Fibroblast of the aortic adventitia (primary cell): ENCODE measurements at regions not wholly inside any gene's neighbourhood (a gene's known extent, or its start where the extent isn't known, plus 50 kb on each side); places are given as distances from the start of the nearest gene placed in this dataset. TPM values are rescaled to one million over a fixed set of nuclear protein-coding genes. Genes with fewer than 3 reads are reported as not detected.
"Not testable (repeated sequence)": the region's sequence is repeated elsewhere in the genome, so short reads cannot be mapped to it uniquely, and the experiment has no call there.

Experiments used
- DNase-seq: peaks from one replicate; pipeline ENCODE4 v3.0.0-alpha.2; 2010; ENCODE audit warnings: low read depth
- H3K4me3 ChIP-seq: 2 replicates; pipeline ENCODE4 v1.5.1; 2011; ENCODE audit warnings: low read depth, mild to moderate bottlenecking, control low read depth, low read length, moderate library complexity
- CTCF ChIP-seq: IDR thresholded peaks from 2 replicates; pipeline ENCODE4 v1.5.1; 2011; ENCODE audit warnings: mild to moderate bottlenecking, low read length, control low read depth, inconsistent platforms; ENCODE audit not compliant: insufficient read depth
- small RNA-seq: library from RNA; depleted of rRNA; stranded (forward); fragments of <200 nt; gene quantifications from one replicate; pipeline ENCODE3, GENCODE V24; 2012

GRCh38 chr16:29094729-29095624, 110.1 kb downstream of the LAT start:
- not testable (repeated sequence) for H3K4me3 ChIP-seq, DNase-seq

GRCh38 chr16:29094325-29094724, 109.5 kb downstream of the LAT start:
- H3K4me3 ChIP-seq, DNase-seq: not testable (repeated sequence)

- not testable (repeated sequence) for DNase-seq, H3K4me3 ChIP-seq
These were observed 104.8 kb downstream of the LAT start for GRCh38 chr16:29089679-29090078.

- H3K4me3 ChIP-seq, DNase-seq: not testable (repeated sequence)
These were observed 102.8 kb downstream of the LAT start for GRCh38 chr16:29087673-29088072.

GRCh38 chr16:29081829-29082639, 97.2 kb downstream of the LAT start:
- DNase-seq: peak; percentile 4
- H3K4me3 ChIP-seq: peak overlapping the region; percentile 35

GRCh38 chr16:29074554-29075402, 89.9 kb downstream of the LAT start:
- peak overlapping the region; percentile 67 for H3K4me3 ChIP-seq
- DNase-seq: peak; percentile 54
- peak; percentile 6 for TF ChIP-seq CTCF

GRCh38 chr16:29062235-29062634, 77.4 kb downstream of the LAT start:
- H3K4me3 ChIP-seq, DNase-seq: not testable (repeated sequence)

GRCh38 chr16:29061467-29061921, 76.6 kb downstream of the LAT start:
- not testable (repeated sequence) for DNase-seq, H3K4me3 ChIP-seq

GRCh38 chr16:29060022-29060810, 75.4 kb downstream of the LAT start:
- DNase-seq, H3K4me3 ChIP-seq: not testable (repeated sequence)

- not testable (repeated sequence) for DNase-seq, H3K4me3 ChIP-seq
These were observed 74.7 kb downstream of the LAT start for GRCh38 chr16:29059575-29059974.

Small RNAs in the stretch of these regions (small RNA-seq; reads per million reads assigned to genes)
- gene AC025279.1 (not detected), gene SNX29P2 (not detected)
